ENCODE measurements at regions not wholly inside any gene's neighbourhood (a gene's known extent, or its start where the extent isn't known, plus 50 kb on each side); places are given as distances from the start of the nearest gene placed in this dataset.

- no peak for DNase-seq
Observed at GRCh38 chr2:41737888-41738287, 309.9 kb upstream of the PKDCC start.

- no peak for DNase-seq
Observed at GRCh38 chr2:41741951-41742595, 305.7 kb upstream of the PKDCC start.

GRCh38 chr2:41743324-41743723 lies 304.5 kb upstream of the PKDCC start:
- DNase-seq = no peak

GRCh38 chr2:41750829-41751228 lies 297.0 kb upstream of the PKDCC start:
- no peak for DNase-seq

- DNase-seq = no peak
Observed at GRCh38 chr2:41759880-41760279, 287.9 kb upstream of the PKDCC start.

GRCh38 chr2:41763141-41763540 lies 284.7 kb upstream of the PKDCC start:
- peak; percentile 23 for DNase-seq

- no peak for DNase-seq
Observed at GRCh38 chr2:41764131-41764530, 283.7 kb upstream of the PKDCC start.

GRCh38 chr2:41764919-41765318 lies 282.9 kb upstream of the PKDCC start:
- DNase-seq = no peak

GRCh38 chr2:41768310-41768709 lies 279.5 kb upstream of the PKDCC start:
- peak; percentile 55 for DNase-seq

- no peak for DNase-seq
Observed at GRCh38 chr2:41771710-41772109, 276.1 kb upstream of the PKDCC start.

- DNase-seq = no peak
Observed at GRCh38 chr2:41772697-41773096, 275.1 kb upstream of the PKDCC start.

GRCh38 chr2:41774011-41774605 lies 273.7 kb upstream of the PKDCC start:
- DNase-seq = peak; percentile 89

GRCh38 chr2:41775366-41776025 lies 272.3 kb upstream of the PKDCC start:
- peak; percentile 93 for DNase-seq

GRCh38 chr2:41779888-41780287 lies 267.9 kb upstream of the PKDCC start:
- DNase-seq = no peak

GRCh38 chr2:41782306-41783158 lies 265.3 kb upstream of the PKDCC start:
- DNase-seq = peak; percentile 67

GRCh38 chr2:41784496-41784895 lies 263.3 kb upstream of the PKDCC start:
- DNase-seq = no peak

GRCh38 chr2:41785251-41786022 lies 262.4 kb upstream of the PKDCC start:
- DNase-seq = no peak

- DNase-seq = no peak
Observed at GRCh38 chr2:41791523-41791922, 256.3 kb upstream of the PKDCC start.

- no peak for DNase-seq
Observed at GRCh38 chr2:41803361-41803760, 244.5 kb upstream of the PKDCC start.

- no peak for DNase-seq
Observed at GRCh38 chr2:41806286-41806685, 241.5 kb upstream of the PKDCC start.

- DNase-seq = no peak
Observed at GRCh38 chr2:41821167-41821566, 226.7 kb upstream of the PKDCC start.

GRCh38 chr2:41826921-41827320 lies 220.9 kb upstream of the PKDCC start:
- DNase-seq = no peak
